ENCODE measurements at regions not wholly inside any gene's neighbourhood (a gene's known extent, or its start where the extent isn't known, plus 50 kb on each side); places are given as distances from the start of the nearest gene placed in this dataset.
"Not testable (repeated sequence)": the region's sequence is repeated elsewhere in the genome, so short reads cannot be mapped to it uniquely, and the experiment has no call there.

DNA sequence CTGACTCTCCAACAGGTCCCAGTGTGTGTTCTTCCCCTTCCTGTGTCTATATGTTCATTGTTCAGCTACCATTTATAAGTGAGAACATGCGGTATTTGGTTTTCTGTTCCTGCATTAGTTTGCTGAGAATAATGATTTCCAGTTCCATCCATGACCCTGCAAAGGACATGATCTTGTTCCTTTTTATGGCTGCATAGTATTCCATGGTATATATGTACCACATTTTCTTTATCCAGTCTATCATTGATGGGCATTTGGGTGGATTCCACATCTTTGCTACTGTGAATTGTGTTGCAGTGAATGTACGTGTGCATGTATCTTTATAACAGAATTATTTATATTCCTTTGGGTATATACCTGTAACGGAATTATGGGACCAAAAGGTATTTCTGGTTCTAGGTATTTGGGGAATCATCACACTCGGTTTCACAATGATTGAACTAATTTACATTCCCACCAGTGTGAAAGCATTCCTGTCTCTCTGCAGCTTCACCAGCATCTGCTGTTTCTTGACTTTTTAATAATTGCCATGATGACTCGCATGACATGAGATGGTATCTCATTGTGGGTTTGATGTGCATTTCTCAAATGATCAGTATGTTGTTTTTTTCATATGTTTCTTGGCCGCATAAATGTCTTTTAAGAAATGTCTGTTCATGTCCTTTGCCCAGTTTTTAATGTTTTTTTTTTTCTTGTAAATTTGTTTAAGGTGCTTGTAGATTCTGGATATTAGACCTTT lies 60.2 kb downstream of the LSMEM1 start:
- no peak for DNase-seq

DNA sequence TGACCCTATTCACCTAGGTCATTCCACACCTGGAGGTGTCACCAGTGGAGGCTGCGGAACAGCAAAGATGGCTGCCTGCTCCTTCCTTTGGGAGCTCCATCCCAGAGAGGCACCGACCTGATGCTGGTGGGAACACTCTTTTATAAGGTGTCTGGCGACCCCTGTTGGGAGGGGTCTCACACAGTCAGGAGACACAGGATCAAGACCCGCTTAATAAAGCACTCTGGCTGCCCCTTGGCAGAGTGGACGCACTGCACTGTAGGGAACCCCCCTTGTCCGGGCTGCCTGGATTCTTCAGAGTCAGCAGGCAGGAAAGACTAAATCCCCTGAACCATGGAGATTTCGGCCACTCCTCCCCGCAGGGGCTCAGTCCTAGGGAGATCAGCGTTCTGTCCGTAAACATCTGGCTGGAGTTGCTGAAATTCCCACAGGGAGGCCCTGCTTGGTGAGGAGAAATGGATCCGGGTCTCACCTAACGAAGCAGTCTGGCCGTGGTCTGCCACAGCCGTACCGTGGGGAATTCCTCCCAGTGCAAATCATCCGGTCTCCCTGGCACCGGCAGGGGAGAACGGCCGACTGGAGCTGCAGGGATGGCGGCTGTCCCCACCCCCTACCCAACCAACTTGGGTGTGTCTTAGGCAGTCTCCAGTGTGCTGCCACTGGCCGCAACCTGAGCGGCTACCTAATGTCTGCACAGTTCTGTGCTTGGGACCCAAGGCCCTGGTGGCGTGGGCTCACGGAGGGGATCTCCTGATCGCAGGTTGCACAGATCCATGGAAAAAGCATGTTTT lies 66.1 kb downstream of the LSMEM1 start:
- DNase-seq: no peak

DNA sequence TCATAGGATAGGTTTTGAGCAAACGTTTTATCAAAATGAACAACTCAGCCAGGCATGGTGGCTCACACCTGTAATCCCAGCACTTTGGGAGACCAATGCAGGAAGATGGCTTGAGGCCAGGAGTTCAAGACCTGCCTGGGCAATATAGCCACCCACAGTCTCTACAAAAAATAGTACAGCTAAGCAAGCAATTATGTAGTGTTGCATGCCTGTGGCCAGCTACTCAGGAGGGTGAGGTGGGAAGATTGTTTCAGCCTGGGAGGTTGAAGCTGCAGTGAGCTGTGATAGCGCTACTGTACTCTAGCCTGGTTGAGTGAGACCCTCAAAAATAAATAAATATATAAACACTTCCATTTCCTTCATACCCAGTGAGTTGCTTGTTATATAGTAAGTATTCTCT lies 67.1 kb downstream of the LSMEM1 start:
- no peak for DNase-seq

DNA sequence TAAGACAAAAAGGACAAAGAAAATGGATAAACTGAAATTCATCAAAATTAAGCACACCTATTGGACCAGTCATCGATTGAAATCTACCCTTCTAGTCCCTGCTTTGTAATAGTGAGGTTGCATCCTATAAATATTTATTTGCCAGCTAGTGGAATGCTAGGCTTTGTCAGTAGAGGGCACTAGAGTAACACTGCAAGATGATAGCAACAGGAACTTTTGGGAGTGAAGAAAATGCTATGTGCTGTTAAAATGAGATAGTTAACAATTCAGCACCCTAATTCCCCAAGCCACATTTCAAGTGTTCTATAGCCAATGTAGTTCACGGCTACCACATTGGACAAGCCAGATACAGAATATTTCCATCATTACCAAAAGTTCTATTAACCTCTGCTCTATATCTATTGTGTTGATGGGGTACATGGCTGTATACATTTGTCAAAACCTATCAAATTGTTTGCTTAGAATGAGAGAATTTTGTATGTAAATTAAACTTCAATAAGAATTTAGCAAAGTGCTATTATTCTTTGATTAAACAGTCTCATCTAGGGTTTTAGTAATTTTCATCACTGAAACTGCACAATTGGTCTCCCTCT lies 69.8 kb downstream of the LSMEM1 start:
- peak; percentile 44 for DNase-seq

DNA sequence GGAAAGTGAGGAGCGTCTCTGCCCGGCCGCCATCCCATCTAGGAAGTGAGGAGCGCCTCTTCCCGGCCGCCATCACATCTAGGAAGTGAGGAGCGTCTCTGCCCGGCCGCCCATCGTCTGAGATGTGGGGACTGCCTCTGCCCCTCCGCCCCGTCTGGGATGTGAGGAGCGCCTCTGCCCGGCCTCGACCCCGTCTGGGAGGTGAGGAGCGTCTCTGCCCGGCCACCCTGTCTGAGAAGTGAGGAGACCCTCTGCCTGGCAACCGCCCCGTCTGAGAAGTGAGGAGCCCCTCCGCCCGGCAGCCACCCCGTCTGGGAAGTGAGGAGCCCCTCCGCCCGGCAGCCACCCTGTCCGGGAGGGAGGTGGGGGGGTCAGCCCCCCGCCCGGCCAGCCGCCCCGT lies 70.7 kb downstream of the LSMEM1 start:
- DNase-seq: not testable (repeated sequence)

DNA sequence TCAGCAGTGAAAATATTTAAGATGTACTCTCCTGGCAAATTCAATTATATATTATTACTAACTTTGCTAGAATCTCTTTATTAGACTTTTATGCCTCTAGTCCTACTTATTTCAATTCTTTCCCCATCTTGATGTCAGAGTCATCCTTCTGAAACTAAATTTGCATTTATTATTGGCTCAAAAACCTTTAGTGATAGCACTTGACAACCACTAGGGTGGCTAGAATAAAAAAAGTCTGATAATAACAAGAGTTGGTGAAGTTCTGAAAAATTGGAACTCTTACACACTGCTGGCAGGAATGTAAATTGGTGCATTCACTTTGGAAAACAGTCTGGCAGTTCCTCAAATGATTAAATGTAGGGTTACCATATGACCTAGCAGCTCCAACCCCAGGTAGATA lies 73.8 kb downstream of the LSMEM1 start:
- no peak for DNase-seq

DNA sequence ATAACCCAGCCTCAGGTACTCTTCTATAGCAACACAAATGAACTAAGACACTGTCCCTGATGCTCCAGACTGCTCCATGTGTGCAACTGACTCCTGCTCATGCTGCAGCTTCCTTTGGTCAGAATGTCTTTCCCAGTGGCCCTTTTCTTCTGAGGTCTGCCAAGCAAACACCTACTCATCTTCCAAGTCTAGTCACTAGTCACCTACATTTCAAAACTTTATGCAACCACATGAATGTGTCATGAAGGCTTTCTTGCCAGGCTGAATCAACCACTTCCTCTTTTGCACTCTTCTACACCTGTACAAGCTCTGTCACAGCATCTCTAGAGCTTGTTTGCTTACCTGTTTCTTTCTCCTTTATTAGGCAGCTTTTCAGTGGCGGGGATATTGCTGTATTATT lies 75.8 kb downstream of the LSMEM1 start:
- DNase-seq: no peak

DNA sequence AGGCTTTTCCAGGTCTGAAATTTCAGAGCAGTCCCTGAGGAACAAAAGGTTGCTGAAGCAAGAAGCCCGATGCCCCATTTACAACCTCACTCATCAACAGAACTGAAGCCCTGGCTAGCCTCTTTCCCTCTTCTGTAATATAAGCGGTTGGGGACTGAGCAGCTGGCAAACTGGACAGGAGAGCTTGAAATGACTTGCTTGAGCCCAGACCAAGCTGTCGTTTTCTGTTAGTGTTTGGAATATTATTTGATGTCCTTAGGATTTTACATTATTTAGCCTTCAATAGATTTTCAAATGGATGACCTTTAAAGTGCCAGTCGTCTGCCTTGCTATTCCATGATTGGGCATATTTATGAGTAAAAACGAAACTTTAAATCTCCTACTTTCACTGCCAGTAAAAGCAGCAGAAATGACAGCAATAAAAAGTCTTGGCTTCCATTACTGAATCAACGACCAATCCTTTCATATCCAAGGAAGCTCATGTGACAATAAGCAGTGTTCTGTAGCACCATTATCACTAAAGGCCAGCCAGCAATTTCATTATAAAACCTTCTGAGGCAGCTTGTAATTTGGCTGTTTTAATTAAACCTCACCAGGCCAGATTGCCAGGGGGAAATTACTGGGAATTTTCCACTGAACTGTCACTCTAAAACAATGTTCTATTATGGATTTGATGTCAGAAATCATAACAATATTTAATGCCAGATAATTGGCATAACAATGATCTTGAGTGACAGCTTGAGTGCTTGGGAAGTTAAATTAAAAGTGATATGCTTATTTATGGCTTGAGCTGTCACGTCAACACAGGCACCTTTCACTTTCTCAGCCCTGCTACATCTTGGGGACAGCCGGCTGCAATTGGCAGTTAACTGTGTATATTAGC lies 85.9 kb downstream of the LSMEM1 start:
- DNase-seq: peak; percentile 19

DNA sequence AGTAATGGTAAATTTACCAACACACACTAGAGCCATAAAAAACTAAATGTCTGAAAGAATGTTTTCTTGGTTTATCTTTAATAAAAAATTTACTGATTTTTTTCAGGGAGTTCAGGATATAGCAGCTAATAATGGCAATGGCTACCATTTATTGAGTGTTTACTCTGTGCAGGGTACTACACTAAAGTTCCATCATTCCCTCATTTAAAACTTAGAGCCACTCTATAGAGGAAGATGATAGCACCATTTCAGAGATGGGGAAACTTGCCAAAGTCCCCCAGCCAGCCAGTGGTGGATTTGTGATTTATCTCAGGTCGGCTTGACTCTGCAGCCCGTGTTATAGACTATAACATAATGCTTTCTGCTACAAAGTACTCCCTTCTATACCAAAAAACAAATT lies 86.6 kb downstream of the LSMEM1 start:
- DNase-seq: no peak

DNA sequence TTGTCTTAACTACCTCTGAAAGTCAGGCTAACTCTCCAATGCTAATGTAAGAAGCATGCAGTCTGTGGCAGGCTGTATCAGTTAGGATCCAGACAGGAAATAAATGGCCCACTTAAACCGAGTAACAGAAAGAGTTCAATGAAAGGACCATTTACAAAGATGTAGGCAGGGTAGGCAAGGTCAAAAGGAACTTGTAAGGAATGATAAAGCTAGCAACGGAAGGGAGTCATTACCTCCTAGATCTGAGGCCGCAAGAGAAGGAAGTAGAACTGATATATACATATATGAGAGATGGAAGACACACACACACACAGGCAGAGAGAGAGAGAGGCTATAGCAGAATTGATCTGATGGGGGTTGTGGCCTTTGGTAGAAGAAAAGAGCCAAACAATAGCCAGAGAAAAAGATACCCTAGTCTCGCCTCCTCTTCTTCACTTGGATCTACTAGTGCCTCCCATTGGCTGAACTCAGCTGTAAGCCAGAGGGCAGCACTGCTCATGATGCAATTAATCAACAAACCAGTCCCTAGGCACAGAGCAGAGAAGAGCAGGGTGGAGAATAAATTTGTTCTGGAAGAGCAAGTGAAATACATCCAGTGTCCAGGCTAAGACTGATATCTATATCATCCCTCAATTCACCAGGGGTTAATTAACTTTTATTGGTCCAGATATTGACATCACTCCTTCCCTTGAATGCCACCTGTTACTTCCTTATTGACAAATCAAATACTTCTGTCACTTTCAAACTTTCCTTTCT lies 91.2 kb downstream of the LSMEM1 start:
- no peak for DNase-seq

DNA sequence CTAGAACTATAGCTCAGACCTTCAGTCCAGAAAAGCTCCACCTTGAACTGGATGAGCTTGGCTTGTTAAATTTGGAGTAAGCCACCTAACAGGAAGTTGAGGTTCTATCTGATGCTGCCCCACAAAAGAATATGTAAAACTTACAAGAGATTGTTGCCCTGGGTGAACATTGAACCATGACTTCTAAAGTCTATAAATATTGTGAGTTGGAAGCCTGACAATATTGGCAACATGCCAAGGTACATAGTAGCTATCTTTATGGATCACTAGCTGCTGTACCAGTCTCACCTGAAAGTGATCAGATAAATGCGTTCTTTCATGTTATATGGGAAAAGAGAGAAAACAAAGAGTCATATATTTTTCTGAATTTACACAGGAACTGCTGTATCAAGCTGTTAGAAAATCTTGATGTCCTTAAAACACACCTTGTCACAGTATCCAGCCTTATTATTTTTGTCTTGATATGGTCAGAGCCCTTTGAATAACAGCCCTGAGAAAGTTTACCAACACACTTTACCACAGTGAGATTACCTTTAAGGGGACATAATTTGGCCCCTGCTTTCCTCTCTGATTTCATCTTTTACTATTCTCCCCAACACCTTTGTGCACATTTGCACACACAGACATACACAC lies 92.0 kb downstream of the LSMEM1 start:
- DNase-seq: no peak

DNA sequence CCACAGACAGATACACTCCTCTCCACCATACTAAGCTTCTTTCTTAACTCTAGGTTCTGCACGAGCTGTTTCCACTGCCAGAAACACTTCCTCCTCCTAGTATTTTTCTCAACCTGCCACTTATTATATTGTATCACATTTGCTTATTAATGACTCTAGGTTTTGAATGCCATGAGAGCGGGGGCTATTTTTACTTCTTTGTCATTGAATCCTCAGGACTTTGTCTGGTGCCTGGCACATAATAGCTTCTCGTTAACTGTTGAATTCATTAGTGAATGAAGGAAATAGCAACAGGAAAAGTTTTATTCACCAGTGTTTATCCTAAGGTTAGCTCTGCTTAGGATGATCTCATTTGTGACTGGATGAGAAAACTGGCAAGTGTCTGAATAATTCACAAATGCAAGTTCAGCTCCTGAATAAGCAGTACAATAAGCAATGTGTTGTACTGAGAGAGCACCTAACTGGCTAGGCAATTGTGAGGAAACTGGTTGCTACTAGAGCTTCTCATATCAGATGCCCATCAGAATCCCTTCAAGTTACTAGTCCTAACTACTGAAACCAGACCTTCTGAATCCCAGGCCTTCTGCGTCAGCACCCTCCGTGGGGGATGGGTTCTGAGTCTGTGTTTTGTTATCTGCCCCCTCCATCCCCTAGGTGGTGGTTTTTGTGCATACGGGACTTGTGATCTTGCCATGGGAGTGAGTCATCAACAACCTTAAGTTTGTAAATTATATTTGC lies 92.7 kb downstream of the LSMEM1 start:
- no peak for DNase-seq

DNA sequence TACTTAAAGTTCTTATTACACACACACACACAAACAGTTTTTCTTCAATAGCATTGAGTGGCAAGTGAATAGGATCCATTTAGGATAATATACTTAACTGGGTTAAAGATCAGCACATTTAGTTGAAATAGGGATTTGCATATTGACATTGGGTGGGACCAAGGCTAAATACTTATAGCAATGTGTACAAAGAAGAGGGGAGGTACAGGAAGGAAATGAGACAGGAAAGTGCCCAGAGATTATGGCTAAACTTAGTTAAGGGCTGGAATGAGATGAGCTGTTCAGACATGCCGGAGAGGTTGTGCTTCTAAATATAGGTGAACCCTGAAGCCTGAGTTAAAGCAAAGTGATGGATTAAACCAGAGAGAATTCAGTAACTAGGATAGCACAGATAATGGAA lies 95.1 kb downstream of the LSMEM1 start:
- no peak for DNase-seq

DNA sequence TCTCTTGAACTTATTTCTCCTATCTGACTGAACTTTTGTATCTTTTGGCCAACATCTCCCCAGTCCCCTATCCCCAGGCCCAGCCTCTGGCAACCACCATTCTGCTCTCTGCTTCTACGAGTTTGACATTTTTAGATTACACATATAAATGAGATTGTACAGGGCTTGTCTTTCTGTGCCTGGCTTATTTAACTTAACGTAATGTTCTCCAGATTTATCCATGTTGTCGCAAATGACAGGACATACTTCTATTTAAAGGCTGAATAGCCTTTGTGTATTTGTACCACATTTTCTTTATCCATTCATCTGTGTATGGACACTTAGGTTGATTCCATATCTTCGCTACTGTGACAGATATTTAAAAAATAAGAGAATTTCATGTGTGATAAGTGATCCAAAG lies 98.6 kb downstream of the LSMEM1 start:
- DNase-seq: no peak

DNA sequence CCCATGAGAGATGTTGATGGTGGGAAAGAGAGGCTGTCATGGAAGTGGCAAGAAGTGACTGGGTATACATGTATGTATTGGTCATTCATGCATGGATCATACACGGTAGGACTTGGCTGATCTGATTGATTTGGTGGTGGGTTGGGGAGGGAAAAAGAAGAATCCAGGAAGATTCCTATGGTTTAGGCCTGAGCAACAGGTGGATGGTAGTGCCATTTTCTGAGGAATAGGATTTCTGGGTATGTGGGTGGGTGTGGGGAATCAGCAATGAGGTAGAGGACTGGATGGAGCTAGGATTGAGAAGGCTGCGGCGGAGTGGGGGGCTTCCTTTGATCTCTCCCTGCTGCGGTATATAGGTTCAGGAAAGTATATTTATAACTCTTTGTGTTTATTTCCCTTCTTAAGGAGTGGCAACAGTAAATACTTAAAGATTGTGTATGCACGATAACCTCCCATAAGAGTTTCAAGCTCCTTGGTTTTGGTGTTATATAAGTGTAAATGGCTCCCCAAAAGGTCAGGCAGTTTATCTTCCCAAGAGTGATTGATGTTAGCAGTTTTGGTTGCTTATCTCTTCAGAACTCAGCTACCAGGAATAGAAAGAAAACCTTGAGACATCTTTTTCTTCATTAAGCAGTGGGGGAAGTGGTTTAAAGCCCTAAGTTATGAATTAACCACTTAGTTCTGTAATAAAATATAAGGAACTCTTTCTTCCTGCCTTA lies 100.1 kb downstream of the LSMEM1 start:
- no peak for DNase-seq

DNA sequence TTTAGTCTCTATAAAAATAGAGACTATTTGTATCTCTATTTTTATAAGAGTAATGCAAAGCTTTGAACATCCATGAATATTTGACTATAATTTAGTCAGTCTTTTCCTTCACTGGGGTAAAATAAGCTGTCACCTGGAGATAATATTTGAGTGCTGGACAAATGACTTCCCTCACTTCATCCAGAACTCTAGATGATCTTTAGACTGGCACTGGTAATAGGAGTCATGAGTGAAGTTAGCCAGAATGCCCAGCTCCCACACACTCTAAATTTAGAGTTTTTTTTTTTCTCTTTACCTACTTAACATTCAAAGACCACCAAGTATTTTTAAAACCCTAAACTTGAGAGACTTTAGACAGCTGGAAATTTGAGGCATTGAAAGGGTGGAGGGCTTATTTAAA lies 100.7 kb downstream of the LSMEM1 start:
- DNase-seq: no peak

DNA sequence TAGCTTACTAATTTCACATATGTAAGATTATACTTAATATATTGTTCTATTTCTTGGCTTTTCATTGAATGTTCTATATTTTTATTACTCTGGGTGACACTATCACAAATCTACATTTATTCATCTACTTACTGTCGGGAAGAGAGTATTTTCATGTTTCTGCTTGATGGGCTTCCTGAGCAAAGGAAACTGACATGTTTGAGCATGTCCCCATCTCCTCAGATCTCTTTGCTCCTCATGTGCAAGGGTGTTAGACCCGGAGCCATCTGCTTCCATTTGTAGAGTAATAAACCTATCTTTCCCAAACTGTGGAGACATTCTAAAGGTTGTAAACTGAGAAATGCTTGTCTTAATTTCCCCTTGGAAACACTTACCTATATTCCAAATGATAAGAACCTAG lies 103.5 kb downstream of the LSMEM1 start:
- DNase-seq: peak; percentile 21

DNA sequence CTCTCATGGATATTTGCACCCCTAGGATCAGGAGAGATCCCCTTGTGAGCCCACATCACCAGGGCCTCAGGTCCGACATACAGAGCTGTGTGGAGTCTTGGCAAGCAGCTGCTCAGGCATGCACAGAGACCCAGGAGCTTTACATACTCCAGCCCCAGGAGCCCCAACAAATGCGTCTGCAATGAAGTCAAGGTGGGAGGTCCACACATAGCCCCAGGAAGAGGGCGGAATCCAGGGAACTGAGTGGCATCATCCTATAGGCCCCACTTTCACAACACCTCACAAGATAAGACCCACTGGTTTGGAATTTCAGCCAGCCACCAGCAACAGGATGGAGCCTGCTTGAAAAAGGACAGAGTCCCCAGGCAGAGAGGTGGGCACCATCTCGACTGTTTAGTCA lies 106.7 kb downstream of the LSMEM1 start:
- DNase-seq: no peak

DNA sequence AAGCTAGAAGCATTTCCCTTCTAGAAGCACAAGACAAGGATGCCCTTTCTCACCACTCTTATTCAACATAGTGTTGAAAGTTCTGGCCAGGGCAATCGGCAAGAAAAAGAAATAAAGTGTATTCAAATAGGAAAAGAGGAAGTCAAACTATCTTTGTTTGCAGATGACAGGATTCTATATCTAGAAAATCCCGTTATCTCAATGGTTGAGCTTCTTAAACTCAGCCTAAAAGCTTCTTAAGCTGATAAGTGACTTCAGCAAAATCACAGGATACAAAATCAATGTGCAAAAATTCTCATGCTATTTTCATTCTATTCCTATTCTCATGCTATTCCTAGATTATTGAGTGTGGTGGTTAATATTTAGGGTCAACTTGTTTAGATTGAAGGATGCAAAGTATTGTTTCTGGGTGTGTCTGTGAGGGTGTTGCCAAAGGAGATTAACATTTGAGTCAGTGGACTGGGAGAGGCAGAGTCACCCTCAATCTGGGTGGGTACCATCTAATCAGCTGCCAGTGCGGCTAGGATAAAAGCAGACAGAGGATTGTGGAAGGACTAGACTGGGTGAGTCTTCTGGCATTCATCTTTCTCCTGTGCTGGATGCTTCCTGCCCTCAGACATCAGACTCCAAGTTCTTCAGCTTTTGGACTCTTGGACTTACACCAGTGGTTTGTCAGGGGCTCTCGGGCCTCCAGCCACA lies 111.9 kb downstream of the LSMEM1 start:
- not testable (repeated sequence) for DNase-seq

DNA sequence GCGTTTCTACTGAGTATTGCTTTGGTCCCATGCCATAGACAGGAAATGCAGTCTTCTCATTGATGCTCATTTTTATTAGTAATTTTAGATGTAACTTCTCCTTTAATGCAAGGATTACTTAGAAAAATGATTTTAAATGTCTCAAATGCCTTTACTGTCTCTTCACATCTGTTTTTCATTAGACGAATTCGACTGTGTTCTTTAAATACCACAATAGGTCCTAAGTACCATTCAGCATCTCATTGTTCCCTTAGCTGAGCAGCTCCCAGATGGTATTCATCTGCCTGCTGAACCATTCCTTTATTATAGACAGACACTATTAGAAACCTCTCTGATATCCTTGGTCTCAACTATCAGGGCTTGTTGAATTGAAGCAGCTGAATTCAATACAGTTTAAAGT lies 113.6 kb downstream of the LSMEM1 start:
- no peak for DNase-seq
